Fibroblast of villous mesenchyme (primary cell): ENCODE measurements at regions not wholly inside any gene's neighbourhood (a gene's known extent, or its start where the extent isn't known, plus 50 kb on each side); places are given as distances from the start of the nearest gene placed in this dataset.

Experiments
- DNase-seq: peaks from one replicate; pipeline ENCODE4 v3.0.0-alpha.2; 2010; ENCODE audit warnings: low read depth
- H3K4me3 ChIP-seq: 2 replicates; pipeline ENCODE4 v1.5.1; 2011; ENCODE audit warnings: low read depth, mild to moderate bottlenecking, low read length
- CTCF ChIP-seq: IDR thresholded peaks from 2 replicates; pipeline ENCODE4 v1.5.1; 2012; ENCODE audit warnings: low read depth, mild to moderate bottlenecking, low read length; ENCODE audit not compliant: insufficient read depth

DNA sequence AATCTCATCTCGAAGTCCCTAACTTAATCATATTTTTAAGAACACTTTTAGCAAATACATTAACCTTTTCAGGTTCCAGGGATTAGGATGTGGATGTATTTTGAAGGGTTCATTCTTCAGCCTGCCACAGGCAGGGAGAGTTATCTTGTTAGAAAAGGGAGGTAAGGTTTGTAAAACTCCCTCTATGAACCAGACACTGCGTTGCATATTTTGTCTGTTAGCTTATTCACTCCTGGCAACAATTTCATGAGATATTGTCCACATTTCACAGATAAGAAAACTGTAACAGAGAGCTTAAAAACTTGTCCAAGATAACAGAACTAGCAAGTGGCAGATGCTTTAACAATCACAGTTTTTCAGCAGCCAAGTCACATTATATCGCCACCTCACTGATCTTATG, 155.4 kb downstream of the DIPK2A start:
- no peak for TF ChIP-seq CTCF
- DNase-seq: no peak
- H3K4me3 ChIP-seq: no peak overlapping the region

GRCh38 chr3:144127700-144128099, 156.1 kb downstream of the DIPK2A start:
- no peak for DNase-seq
- no peak overlapping the region for H3K4me3 ChIP-seq

GRCh38 chr3:144128108-144128892, 156.7 kb downstream of the DIPK2A start:
- H3K4me3 ChIP-seq: no peak overlapping the region
- no peak for TF ChIP-seq CTCF
- DNase-seq: no peak

More at GRCh38 chr3:144127700-144128099, 156.1 kb downstream of the DIPK2A start:
- TF ChIP-seq CTCF: no peak

- DNase-seq: no peak
- no peak for TF ChIP-seq CTCF
These were observed 158.1 kb downstream of the DIPK2A start for GRCh38 chr3:144129536-144130214.

DNA sequence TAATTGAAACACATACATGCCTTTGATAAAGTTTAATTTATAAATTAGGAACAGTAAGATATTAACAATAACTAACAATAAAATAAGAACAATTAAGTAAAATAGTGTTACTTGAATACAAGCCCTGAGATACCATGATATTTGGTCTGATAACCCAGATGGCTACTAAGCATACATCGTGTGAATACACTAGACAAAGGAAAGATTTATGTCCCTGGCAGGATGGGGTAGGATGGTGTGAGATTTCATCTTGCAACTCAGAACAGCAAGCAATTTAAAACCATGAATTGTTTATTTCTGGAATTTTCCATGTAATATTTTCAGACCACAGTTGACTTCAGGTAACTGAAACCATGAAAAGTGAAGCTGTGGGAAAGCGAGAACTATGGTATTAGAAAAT, 169.5 kb downstream of the DIPK2A start:
- no peak overlapping the region for H3K4me3 ChIP-seq
- DNase-seq: no peak
- TF ChIP-seq CTCF: no peak

More at GRCh38 chr3:144129536-144130214, 158.1 kb downstream of the DIPK2A start:
- no peak overlapping the region for H3K4me3 ChIP-seq

DNA sequence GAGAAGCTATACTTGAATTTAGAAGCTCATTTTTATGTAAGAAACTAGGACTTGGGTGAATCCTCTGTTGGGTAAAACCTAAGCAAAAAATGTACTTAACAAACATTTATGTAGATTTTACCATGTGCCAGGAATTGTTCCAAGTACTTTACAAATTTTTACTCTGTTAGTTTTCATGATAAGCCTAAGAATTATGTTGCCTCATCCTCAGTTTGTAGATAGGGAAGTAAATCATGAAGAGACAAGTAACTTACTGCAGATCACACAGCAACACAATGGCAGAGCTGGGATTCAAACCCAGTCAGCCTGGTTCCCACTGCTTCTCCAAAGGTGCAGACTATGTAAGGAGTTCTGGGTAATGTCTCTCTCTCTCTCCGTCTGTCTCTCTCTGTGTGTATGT, 169.9 kb downstream of the DIPK2A start:
- no peak for TF ChIP-seq CTCF
- DNase-seq: no peak
- H3K4me3 ChIP-seq: no peak overlapping the region
